ENCODE measurements at regions not wholly inside any gene's neighbourhood (a gene's known extent, or its start where the extent isn't known, plus 50 kb on each side); places are given as distances from the start of the nearest gene placed in this dataset.

DNA sequence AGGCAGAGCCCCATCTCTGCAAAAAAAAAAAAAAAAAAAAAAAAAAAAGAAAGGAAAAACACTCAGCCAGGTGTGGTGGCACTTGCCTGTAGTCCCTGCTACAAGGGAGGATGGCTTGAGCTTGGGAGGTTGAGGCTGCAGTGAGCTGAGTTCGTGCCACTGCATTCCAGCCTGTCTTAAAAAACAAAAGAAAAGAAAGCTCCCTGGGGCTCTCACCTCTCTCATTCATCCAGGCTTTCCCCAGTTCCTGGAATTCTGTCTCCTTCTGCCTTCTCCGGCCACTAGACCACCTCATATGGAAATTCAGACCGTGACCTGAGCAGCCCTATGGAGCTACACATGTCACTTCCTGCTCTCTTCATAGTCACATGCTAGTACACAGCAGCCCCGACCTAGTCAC is 101.1 kb upstream of the TAB2 start:
- DNase-seq (ENCODE audit: low read depth in 3 of 3), result no peak

DNA sequence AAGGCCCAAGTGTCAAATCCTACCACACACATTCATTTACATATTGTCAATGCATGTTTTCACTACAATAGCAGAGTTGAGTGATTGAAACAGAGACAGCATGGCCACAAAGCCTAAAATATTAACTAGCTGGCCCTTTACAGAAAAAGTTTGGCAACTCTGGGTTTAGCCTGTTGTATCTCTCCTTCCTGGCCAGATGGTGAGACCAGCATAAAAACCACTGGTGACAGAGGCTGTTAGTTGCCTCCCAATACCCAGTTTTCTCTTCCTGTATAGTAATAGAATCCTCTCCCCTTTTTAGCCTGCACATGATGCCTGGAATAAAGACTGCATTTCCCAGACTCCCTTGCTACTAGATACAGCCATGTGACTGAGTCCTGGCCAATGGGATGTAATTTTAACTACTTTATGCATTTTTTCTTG is 100.0 kb upstream of the TAB2 start:
- no peak for DNase-seq (ENCODE audit: low read depth in 3 of 3)

DNA sequence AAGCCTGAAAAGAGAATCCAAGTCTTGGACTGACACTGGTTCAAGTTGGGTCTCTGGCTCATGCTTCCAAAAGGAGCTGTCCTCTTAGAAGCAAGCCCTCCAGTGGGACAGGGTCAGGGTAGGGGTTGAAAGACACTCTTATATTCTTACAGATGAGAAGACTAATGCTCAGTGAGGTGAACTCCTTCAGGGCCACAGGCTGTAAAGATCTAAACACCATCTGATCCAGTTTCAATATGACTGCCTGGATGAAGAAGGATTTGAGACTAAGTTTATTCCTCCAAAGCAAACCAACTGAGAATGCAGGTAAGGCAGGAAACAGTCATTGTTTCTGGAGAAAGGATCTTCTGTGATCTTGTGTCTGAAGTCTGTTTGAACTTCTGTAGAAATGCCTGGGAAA is 99.0 kb upstream of the TAB2 start:
- DNase-seq (ENCODE audit: low read depth in 3 of 3), result no peak

DNA sequence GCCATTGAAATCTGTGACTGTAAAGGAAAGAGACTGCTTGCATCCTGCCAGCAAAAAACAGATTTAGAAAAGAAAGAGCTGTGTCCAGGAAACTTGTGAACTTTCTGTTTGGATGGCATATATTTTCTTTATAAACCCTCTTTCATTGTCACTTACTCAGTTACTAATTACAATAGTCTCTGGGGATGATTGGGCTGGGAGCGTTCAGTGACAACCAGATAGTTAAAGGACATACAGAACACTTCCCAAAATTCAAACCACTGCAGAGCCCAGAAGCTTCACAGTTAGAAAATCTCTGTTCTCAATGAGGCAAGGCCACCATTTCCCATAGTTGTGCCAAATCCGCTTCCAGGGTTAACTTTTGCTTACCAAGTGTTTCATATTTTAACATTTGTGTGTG is 98.6 kb upstream of the TAB2 start:
- DNase-seq (ENCODE audit: low read depth in 3 of 3), result no peak

DNA sequence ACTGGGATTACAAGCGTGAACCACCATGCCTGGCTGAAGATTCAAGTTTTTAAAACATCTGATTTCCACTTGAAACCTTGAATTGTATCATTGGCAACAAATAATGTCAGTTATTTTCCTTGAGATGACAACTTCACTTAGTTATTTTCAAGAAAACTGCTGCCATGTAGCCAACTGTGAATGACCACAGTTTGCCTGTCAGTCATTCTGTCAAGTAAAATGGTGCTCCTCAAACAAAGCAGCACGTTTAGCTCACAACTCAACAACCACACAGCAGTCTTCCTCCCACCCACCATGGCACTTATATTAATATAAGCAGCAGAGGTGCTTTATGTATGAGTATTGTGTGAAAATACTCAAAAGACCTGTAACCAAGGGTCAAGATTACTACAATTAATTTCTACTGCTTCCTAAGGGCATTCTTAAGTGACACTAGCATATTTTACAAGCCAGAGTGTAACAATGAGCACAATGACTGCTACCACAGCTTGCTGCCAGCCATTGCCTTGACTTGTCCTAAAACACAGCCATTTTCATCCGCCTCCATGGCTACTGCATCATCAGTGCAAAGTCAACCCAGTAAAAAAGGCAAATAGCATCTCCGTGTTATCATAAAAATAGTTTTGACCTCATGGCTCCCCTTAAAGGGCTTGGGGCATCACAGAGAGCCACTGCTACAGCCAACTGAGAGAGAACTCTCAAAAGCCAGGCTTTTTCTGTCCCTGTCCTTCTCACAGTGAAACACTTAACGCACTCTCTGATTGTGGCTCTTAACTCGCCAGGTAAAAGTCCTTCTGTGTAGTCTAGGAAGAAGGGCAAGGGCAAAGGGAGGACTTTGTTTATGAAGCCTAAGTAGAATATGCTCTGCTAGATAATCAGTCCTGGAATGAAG is 96.4 kb upstream of the TAB2 start:
- DNase-seq (ENCODE audit: low read depth in 3 of 3), result no peak

DNA sequence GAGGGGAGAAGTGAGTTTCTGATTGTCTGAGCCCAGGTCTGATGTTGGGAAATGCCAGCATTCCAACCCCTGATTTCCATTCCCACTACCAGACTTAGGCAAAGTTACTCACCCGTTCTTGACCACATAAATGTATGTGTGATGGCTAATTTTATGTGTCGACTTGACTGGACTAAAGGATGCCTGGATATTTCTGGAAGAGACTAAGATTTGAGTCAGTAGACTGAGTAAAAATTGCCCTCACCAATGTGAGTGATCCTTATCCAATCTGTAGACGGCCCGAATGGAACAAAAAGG is 95.8 kb upstream of the TAB2 start:
- DNase-seq (ENCODE audit: low read depth in 3 of 3), result no peak

DNA sequence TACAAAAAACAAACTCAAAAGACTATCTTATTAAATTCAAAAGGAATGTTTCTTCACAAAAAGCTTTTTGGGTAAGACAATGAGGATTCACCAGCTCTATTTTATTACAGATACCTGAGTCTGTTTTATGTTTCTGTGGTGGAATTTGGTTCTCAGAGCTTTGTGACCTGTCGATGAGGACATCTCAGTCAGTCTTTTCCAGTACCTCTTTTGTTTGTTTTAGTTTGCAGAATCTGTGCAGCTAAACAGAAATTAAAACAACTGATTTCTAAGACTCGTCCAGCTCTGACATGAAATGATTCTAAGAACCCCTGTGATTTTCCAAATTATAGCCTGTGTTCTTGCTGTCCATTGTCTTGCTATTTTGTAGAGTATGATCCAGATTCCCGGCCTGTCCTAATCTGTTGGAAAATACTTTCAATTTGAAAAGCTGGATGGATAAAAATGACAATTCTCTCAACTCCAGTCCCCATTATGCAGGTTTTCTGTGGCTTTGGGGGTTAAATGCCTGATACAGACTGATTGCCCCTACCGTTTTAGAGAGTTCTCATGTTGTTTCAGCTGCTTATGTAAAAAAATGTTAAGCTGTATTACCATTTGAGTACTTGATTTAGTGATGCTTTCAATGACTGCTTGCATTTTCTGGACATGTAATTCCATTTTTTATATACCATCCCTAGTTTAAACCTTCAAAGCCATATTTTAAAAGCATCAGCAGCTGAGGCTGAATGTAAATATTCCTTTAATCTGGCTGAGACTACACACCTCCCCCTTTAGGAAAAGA is 94.2 kb upstream of the TAB2 start:
- DNase-seq (ENCODE audit: low read depth in 3 of 3), result no peak

DNA sequence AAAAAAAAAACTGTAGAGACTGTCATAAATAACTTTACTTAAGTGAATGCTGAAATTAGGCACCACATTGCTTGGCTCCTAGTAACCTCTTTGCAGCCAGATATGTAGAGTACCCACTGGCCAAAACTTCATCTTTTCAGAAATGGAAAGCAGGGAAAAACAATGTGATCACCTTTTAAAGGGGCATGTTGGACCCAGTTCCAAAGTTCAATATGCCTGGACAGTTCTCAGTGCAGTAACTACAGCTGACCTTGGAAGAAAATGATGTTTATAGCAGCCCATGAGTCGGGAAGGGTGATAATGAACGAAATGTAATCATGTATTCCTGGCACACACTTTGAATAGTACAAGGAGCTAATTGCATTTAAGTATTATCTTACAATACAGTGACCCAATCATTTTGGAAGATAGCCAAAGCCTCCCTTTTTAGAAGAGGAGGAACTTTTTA is 93.6 kb upstream of the TAB2 start:
- no peak for DNase-seq (ENCODE audit: low read depth in 3 of 3)

DNA sequence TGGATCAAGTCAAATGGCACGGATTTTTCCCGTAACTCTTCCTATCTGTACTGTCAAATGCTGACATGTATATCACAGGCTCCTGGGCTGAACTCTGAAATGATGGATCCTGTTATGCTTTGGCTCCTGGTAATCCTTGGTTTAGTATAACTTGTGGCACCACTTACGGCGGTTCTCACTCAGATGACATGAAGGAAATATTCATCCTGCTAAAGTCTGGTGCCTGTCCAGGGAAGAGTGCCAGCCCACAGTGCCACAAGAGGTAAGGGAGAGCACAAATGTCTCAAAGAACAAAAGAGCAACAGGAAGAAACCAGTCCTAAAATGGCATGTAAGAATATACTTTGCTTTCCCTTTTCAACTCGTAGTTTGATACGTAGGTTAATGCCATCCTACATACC is 93.1 kb upstream of the TAB2 start:
- no peak for DNase-seq (ENCODE audit: low read depth in 3 of 3)

DNA sequence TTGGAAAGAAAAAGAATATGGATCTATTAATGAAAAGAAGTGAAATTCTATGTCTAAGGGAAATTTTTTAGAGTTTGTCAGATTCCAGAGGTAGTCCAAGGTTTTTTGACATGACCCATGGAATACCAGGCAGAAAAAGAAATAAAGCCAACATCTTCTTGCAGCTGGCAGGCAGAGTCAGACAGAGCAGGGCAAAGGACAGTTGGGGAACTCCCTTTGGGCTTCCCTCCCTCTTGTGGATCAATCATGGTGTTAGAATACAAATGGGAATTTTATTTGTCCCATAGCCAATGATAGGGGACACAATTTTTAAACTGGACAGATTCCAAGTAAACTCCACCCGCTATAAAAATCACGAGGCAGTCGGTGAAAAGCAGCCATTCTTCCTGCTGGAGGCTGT is 92.1 kb upstream of the TAB2 start:
- no peak for DNase-seq (ENCODE audit: low read depth in 3 of 3)

DNA sequence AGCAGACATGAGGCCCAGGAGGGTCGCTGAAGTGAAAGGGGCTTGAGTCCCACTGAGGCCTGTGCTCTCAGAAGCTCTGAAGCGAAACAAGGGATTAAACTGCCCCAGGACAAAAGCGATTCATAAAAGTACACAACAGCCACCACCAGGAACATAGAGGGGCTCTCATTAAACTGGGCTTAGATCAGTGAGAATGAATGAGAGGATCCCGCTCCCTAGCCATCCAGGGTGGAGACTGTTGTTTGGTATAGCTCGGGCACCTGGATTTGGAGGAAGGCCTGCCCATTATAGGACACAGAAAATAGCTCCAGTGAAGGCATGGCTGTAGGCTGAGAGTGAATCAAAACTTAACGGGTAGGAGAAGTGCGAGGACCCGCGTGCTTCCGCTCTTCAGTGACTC is 91.6 kb upstream of the TAB2 start:
- DNase-seq (ENCODE audit: low read depth in 3 of 3), result no peak

DNA sequence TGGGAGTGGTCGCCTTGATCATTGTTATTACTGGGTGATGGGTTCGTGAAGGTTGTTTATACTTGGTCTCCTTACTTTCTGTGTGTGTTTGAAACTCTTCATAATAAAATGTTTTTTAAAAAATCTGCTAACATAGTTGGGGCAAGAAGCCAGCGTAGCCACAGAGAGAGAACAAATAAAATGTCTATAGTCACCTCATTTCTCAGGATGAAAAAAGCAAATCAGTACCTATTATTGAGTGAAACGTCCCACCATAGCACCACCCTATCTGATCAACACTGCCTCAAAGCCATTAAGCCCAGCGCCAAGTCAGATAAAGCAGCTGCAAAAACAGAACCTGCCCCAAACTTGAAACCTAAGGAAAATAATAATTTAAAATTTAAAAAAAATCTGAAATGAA is 89.7 kb upstream of the TAB2 start:
- DNase-seq (ENCODE audit: low read depth in 3 of 3), result no peak

DNA sequence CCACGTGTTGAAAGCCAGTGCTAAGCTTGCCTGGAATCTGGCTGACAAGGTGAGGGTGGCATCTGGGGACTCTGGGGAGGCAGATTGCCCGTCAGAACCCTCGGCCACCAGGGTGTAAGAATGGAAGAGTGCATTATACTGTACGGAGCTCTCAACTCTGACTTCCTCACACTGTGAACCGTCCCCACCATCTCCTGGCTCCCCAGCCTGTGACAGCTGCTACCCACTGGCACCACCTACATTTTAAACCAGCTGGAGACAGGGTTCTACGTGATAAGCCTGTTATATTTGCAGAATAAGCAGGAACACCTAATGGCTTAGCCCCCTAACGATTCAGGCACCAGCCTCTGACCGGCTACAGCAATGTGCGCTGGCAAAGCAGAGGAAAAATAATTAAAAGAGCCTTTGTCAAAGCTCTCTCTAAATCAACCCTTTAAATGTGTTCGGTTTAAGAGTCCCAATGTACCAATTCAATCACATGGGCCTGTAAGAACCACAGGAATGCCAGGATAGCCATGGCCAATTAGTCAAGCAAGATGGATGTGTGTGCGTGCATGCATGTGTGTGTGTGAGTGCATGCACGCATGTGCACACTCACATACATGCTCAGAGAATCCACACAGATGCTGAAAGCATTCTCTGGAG is 89.1 kb upstream of the TAB2 start:
- DNase-seq (ENCODE audit: low read depth in 3 of 3), result no peak

DNA sequence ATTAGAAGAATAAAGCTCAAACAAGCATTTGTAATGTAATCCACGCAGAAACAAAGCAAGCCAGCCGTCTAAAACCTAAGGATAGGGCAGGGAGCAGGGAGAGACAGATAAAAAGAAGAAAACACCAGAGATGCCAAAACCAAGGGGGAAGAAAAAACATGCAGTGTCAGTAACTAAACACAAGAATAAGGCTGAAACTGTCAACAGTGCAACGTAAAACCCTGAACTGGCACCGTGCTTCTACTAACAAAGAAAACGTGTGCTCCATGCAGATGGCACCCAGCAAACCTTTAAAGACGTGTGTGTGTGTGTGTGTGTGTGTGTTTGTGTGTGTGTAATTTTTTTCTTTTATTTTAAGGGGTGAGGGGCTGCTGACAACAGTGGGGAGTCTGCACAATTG is 88.4 kb upstream of the TAB2 start:
- no peak for DNase-seq (ENCODE audit: low read depth in 3 of 3)

DNA sequence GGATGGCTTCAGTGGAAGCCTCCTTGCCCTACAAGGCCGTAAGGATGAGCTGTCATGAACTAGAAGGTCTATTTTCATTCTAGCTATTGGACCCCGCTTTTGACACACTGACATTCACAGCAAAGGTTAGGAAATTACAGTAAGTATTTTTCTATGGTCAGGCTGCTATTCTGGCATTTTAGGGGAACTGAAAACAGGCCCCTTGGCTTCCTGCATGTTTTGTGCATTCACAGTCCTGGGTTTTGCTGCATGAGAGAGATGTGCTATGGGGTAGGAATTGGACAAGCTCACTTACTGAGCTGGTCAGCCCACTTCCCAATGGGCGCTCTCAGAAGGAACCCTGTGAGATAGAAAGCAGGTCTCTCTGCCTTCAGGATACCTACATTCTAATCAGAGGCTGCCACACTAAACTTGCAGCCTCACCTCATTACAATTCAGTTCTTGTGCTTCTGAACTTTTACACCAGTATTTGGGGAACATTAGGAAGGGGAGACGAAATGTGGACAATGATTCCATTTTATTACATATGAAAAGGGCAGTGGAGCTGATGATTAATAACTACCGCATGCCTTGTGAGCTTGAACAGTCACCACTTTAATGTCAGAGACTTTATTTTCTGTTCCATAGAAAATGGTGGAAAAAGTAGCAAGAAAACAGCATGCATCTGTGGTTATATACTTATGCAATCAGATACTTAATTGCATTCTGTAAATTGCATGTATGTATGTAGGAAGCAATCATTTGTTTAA is 86.6 kb upstream of the TAB2 start:
- DNase-seq (ENCODE audit: low read depth in 3 of 3), result no peak

DNA sequence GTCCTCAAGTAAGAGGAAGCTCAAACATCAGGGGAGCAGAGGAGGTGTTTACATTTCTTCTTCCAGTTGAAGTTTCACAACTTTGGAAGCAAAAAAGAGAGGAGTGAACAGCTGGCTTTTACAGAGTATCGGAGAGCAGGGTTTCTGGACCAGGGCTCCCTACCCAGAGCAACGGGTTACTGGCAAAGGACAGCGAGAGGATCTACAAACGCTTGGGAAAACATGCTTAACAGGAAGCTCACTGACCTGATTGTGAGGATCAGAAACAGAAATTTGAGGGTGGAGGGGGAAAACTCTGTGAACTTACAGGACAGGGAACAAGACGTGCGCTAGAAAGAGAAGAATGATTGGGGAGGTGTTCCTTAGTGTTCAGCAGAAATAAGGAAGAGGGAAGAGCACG is 85.7 kb upstream of the TAB2 start:
- DNase-seq (ENCODE audit: low read depth in 3 of 3), result no peak

DNA sequence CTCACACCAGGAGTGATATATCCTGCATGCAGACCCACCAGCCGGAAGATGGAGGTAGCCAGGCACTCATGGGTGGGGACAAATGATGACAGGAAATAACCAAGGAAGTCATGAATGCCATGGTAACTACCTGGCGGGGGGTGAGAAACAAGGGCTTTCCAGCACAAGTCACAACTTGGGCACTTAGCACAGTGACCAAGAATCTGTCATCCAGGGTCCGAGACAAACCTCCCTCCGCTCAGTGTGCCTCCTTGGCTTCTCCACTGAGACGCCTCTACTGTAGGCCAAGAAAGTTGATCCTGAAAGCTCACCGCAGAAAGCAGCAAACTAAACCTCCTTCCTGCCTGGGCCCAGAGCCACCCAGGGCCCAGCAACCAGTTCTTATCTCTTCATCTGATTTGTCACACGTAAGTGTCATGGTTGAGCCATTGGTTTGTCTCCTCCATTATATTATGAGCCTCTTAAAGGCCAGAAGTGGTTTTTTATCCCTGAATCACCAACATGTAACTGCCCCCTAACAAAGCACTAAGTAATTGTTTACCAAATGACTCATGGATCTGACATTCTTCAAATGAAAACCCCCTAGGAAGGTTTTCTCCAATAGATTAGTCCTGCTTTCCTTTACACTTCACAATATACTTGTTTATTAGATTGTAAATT is 84.3 kb upstream of the TAB2 start:
- peak in 1 of 3 experiments; percentile 29 for DNase-seq (ENCODE audit: low read depth in 3 of 3)

DNA sequence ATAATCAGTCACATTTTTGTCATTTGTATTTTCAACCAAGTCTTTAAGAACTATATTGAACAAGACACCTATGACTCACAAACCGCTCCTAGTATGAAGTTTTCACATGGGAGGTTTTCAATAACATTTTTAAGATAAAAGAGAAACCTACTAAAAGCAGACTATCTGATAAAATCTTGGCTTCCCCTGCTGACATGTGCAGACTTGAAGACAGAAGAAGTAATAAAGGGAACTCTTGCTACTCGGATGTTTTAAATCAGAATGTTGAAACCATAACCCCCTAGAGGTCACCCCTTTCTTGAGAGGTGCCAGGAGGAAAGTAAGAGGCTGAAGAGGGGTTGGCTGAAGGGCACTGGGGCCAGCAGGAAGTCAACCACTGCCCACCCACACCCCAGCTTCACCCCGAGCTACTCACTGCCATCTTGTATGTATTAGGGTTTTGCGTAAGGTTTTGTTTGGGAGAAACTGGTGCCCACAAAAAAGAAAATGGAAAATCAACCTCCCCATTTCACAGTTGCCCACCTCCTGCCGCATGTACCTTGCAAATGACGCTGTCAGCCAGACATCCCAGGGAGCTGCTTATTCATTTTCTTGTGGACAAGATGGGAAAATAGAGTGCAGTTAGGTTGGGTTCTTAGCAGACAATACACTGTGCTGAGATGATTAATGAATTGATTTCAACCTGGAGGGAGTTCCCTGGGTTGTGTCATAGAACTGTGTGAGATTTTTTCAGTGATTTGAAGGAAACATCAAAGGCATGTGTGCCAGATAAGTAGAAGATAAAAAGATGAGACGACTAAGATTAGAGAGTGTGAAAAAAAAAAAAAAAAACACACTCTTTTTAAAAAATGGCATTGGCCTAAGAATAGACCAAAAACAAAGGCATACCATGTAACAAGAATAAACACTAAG is 83.2 kb upstream of the TAB2 start:
- peak in 2 of 3 experiments; percentile 9 to 31 for DNase-seq (ENCODE audit: low read depth in 3 of 3)

DNA sequence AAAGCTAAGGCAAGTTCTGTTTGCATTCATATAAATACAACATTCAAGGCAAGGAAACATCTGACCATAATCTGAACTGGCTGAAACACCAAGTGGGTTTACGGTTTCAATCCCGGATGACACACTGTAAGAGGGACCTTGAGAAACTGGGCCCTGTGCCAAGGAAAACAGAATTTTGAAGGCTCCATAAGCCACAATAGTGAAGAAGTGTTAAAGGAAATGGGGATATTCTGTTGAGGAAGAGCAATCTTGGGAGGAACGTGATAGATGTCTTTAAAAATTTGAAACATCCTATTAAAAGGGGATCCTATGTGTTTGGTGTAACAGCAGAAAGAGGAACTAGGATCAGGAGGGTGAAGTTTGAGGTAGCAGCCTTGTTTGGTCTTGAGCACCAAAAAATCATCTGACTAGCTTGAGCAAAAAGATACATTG is 82.4 kb upstream of the TAB2 start:
- no peak for DNase-seq (ENCODE audit: low read depth in 3 of 3)

DNA sequence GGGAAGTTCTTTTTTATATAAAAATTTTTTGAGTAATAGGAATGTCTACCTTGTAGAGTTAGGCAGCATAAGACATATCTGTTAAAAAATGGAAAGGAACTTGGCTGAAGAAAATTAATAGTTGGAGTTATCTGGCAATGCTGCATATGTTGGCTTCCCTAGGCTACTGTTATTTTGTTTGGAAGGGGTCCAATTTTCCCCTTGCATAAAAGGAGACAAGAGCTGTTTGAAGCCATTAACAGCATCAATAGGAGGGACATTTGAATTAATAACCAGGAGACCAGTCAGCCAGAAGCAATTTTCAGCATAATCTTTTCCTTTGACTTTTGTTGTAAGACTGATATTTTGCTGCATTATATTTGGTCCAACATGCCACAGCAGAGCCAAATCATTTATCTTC is 80.9 kb upstream of the TAB2 start:
- no peak for DNase-seq (ENCODE audit: low read depth in 3 of 3)

Data from stimulated activated CD4-positive, alpha-beta T cell treated with anti-CD3 and anti-CD28 coated beads, TNF-alpha, amount 100 ng/mL, for 4 hours (primary cell).